ENCODE measurements at regions not wholly inside any gene's neighbourhood (a gene's known extent, or its start where the extent isn't known, plus 50 kb on each side); places are given as distances from the start of the nearest gene placed in this dataset.
"Not testable (repeated sequence)": the region's sequence is repeated elsewhere in the genome, so short reads cannot be mapped to it uniquely, and the experiment has no call there.

DNA sequence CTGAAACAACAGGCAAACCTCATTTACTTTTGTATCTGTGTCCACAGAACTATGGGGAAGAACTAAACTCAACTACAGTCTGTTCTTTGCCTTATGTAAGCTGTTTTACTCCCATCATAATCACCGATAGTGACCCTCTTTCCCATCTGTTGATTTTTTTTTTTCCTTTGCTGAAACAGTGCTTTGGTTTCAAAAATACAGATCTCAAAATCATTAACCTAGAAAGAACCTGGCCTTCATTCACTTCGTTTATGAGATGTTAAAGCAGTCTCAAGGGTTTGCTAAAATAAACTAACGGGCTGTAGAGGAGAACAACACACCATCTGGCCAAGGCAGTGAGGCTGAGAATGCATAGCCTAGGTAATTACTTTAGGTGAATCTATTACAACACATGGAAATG, 706.6 kb upstream of the ZNF608 start:
- no peak for DNase-seq

DNA sequence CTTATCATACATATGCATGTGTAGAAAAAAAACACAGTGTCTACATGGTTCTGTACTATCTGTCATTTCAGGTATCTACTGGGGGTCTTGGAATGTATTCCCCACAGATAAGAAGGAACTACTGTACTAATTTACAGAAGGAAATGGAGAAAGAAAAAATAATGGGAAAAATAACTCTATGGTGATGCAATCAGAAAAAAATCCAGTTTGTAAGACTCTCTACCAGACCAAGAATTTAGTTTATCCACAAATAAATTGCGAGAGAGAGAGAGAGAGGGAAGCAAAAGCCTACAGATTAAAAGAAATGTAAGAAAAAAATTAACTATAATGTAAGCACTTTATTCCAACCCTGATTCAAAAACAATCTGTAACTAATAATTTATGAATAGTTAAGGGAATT, 708.6 kb upstream of the ZNF608 start:
- DNase-seq = no peak

DNA sequence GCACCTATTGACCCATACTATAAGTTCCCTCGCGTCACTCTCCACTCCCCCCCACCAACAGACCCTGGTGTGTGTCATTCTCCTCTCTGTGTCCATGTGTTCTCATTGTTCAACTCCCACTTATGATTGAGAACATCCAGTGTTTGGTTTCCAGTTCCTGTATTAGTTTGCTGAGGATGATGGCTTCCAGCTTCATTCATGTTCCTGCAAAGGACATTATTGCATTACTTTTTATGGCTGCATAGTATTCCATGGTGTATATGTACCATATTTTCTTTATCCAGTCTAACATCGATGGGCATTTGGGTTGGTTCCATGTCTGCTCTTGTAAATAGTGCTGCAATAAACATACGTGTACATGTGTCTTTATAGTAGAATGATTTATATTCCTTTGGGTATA, 709.6 kb upstream of the ZNF608 start:
- not testable (repeated sequence) for DNase-seq

DNA sequence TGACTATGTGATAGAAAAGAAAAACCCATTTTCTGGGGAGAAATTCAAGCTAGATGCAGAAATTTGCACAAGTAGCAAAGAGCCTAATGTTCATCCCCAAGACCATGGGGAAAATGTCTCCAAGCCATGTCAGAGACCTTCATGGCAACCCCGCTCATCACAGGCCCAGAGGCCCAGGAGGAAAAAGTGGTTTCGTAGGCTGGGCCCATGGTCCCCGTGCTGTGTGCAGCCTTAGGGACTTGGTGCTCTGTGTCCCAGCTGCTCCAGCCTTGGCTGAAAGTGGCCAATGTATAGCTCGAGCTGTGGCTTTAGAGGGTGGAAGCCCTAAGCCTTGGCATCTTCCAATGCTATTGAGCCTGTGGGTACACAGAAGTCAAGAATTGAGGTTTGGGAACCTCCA, 711.2 kb upstream of the ZNF608 start:
- no peak for DNase-seq

DNA sequence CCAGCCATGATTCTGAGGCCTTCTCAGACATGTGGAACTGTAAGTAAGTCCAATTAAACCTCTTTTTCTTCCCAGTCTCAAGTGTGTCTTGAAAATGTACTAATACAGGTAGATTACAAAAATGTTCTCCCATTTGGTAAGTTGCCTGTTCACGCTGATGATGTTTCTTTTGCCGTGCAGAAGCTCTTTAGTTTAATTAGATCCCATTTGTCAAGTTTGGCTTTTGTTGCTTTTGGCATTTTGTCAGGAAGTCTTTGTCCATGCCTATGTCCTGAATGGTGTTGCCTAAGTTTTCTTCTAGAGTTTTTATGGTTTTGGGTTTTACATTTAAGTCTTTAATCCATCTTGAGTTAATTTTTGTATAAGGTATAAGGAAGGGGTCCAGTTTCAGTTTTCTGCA, 712.5 kb upstream of the ZNF608 start:
- DNase-seq = not testable (repeated sequence)

DNA sequence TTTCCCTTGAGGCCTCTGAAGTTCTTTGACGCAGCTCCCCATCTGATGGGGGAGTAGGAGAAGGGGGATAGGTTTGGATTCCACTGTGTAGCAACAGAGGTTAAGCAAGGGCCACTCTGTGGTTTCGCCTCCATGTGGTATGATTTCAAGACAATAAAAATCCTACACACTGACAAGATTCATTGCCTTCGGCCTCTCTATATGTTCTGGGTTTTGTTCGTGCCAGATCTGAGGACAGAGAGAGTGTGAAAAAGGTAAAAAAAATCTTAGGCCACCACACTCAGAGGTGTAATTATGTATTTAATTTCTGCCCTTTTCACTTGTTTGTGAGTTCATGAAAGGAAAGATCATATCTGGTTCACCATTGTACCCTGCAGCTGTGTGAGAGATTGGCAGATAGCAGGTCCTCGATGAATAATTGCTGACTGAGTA, 715.2 kb upstream of the ZNF608 start:
- DNase-seq = no peak

DNA sequence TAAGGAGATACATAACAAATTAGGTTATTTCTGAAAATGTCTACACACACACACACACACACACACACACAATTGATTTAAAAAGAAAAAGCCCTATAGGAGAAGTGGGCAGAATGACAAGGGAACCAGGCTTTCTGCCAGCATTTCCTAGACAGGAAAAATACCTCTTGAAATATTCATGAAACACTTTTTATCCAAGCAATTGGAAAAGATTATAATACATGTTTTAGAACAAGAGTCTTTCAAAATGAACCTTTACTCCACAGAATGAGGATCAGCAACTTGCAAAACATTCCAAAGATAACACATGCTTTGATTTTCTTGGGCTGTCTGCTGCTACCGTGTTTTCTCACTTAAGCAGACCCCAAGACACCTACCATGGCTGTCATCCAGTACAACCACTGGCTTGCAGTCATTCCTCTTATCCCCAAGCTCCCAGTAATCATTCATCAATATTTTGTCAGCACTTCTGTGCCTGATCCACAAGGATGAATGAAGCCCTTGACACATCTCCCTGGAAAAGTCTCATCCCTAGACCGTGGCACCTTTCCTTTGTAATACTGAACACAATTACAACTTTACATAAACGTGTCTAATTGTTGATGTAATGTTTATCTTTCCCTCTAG, 717.1 kb upstream of the ZNF608 start:
- DNase-seq = no peak

DNA sequence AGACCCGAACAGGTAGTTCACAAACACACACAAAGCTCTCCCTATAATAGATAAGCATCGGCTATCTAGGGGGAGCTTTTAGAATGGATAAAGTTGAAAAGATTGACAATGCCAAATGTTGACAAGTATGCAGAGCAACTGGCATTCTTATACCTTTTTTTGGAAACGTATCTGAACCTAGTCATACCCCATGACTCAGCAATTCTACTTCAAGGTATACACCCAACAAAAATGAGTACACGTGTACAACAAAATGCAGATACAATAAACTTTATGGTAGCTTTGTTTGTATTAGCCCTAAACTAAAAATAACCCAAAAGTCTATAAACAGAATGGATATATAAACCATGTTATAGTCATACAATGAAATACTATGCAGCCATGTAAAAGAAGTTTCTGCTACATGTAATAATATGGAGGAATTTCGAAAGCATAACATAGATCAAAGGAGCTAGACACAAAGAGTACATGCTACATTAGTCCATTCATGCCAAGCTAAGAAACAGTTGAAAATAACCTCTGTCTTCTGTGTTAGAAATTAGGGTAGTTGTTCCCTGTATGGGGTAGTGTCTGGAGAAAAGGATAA, 718.5 kb upstream of the ZNF608 start:
- DNase-seq = no peak

DNA sequence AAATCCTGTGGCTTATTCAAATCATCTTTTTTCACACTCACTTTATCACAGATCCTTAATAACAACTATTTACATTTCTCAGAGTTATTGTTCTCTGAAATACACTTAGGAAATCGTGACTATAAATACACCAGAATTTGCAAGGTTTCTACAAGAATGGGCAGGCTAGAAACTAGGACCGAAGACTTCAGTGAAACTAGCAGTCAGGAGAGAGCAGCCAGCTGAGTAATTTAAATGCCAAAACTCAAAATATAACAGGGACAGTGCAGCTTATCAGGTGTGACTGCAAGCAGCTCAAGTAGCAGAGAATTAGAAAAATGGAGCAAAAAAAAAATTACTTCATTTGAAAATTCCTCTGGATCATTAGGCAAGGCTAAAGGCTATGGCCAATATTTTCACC, 719.3 kb upstream of the ZNF608 start:
- DNase-seq = no peak

DNA sequence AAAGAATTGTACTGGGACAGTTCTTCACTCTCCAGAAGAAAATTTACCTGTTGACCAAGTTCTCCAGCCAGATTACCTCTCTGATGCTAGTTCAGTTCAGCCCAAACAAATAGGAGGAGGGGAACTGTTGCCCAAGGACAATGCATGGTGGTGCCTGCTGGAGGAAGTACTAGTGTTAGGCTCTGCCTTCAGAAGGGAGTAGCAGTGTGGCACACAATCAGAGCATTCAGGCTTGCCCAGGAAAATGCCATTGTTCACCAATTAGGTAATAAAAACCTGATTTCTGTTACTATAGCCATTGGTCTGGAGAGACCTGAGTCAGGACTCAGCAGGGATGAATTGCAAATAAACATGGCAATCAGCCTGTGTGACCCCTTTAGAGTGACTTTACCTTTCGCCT, 720.8 kb upstream of the ZNF608 start:
- DNase-seq = no peak

DNA sequence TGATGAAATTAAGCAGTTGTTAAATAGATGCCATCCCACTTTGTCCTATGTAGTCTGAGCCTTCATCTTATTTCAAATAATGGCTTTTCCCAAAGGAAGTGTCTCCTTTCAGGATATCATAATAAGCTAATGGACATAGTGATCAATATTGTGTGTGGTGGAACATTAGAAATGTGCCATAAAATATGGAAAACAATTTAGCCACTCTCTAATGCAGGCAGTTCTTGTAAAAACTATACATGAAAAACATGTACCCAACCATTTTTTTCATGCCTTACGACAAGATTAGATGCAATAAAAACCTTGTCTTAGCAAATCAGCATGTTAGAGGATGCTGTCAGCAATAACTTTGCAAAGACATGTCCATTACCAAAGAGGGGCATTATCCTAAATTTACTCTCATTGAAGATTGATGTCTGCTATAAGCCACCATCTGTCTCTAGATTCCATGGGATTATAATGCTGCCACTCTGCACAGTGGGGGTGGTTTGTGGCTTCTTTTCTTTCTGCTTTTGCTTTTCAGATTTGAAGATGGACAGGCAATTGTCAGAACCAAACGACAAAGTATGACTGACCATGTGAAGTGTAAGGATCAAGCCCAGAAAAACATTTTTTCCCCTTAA, 724.0 kb upstream of the ZNF608 start:
- no peak for DNase-seq

DNA sequence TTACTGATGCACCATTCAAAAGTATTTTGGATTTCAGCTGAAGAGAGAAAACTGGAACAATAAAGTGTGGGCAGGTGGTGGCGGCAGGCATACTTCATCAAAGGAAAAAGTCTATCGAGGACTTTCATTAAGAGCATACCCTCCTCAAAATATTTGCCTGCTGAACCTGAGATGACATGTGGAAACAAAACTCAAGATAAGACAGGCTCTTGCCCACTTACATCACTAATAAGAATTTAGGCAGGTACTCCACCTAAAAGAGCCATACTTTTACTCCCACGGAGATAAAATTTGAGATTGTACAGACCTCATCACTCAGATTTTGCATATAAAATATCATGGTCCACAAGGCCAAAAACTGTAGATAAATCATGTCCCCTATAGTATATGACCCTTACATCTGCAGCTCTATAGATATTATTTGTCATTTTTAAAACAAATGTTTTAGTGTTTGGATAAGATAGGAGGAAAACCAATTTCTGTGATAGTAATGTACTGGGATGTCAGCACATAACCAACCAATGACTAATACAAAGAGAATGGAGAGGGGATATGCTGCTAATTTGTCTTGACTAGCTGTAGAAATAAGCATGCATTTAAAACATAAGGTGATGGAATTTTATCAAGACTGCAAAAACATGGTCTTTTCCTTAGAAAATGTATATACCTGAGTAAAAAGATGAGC, 730.6 kb upstream of the ZNF608 start:
- DNase-seq = no peak

DNA sequence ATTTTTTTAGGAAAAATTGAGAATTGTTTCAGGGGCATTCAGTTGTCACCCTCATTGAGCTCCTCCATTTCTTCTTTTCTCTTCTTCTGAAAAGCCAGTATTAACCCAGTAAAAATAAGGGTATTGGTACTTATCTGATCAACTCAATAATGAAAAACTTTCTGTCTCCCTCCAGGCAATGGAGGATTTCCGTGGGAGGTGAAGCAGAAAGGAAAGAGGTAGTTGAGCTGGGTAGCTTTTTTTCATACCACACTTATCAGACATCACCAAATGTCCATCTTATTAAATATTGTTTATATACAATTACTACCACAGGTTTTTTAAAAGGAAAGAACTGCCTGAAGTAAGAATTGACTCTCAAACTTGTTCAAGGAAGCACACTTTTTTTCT, 731.1 kb upstream of the ZNF608 start:
- no peak for DNase-seq

DNA sequence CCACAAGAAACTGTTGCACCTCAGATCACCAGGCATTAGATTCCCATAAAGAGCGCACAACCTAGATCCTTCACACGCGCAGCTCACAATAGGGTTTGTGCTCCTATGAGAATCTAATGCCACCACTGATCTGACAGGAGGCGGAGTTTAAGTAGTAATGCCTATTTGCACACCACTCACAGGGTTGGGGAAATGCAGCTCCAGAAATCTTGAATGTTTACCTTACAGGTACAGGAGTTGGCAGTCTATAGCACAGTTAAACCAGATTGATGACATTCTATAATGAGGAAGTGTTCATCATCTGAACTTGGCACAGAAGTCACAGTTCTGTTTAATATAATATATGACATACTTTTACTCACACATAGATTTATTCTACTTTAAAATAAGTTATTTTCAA, 732.2 kb upstream of the ZNF608 start:
- no peak for DNase-seq

DNA sequence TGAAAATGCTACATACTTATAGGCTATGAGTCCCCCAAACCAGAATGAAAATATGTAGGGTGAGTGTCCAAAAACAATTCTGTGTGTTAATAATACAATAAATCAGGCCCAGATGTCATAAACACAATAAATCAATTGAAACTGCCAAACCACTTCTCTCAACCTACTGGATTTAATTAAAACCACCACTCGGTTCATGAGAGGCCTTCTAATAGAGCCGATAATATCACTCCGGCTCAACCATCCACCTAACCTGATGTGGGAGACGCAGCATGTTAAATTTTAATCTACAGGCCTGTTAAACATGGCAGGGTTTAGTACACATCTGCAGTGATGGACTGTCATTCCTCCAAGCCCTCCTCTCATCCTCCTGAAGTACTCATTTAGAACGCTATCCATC, 734.5 kb upstream of the ZNF608 start:
- DNase-seq = no peak

DNA sequence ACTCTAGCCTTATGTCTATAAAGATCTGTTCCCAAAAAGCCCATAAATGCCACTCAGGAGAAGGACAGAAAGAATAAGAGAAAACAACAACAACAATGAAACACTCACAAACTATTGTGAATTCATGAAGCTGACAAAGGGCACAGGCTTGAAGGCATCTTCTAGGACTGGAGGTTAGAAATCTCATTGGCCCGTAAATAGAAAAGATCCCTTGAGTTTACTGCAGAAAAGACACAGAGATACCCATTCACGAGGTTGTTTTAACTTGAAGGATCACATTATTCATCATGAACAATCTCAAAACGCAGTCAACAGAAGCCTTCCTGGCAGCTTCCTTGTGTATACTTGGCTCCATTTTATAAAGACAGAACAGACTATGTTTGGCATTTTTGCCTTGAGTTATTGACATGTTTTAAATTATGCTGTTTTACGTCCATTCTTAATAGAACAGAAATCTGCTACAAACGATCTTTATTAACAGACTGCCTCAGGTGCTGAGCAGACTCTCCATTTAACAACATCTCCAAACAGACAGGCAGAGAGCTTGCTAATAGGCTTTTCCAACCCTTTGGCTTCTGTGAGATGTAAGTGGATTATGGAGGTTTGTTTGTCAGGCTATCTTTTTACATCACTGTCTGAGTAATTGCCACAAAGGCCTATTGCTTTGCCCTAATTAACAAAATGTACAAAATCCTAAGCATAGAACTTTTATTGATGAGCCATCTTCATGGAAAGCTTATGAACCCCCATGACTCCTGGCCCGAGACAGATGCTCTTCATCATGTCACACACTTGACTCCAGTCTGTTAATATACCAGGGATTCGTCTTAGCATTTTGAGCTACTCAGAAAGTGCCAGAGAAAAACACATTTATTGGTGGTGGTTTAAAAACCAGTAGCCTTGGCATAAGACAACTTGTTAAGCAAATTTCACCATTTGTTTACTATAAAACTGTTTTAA, 735.3 kb upstream of the ZNF608 start:
- DNase-seq = no peak

DNA sequence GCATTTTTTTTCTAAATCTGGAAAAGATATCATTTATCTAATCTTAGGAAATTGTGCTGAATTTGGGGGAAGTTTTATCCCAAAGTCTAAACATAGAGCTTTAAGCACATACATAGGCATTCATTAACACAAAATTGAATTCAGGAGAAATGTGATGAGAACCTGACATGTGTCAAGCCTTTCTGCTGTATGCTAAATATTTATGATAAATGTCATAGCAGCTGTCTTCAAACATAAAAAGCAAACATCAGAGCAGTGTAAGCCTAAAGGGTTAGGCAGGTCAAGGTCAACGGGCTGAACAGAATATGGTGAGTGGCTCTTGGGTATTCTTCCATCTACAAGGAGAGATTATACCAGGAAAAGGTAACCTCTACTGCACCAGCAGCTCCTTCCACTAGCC, 737.2 kb upstream of the ZNF608 start:
- no peak for DNase-seq

DNA sequence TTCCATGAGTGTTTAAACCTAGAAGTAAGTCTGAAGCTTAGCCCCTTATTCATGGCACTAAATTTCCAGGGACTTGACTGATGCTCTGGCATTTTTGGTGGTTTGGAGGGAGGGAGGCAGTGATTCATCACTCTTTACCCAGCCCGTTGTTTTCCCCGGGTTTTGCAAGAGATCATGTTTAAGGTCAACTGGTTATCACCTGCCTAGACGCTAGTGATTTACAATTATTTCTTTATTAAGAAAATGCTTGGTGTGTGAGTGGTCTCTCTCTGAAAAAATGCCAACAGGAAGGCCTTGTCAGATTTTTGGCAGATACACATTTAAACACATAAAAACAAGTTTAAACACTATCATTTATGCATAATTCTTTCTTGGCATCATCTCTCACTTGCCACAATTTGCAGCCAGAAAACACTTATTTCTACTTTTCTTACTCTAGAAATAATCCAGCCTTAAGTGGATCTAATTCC, 737.9 kb upstream of the ZNF608 start:
- no peak for DNase-seq

DNA sequence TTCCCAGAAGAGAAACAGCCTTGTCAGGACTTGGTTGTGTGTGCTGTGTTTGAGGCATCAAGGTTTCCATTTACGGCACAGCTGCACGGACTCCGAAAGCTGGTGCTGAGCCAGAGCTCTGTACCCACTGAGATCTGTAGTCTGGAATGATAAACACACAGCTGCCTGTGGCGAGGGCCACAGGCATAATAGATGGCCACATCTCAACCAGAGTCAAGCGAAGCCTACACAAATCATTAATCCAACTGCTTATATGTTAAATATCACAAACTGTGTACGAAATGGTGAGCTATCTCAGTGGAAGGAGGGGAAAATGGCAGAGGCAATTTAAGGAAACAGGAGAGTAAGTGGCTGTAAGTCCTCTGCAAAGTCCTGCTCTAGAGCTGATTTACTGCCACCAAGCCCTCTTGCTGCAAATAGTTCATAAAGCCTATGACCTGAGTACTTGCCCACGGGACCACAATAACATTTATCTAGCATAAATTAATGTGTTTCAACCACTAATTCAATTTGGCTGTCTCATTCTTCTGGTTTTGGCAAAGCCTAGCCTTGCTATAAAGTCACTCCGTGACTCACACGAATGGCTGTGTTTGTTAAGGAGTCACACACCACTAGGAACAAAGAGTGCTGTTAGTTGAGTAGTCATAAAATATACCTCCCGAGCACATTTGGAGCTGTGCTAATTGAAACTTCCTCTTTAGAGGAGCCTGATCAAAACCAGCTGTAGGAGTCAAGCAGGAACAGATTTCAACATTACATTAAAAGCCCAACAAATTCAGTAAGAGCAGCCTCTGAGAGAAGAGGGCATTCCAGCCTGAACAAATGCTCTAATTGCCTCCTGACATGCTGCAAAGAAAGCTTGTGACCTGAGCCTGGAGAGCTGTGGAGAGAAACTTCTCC, 738.6 kb upstream of the ZNF608 start:
- no peak for DNase-seq

DNA sequence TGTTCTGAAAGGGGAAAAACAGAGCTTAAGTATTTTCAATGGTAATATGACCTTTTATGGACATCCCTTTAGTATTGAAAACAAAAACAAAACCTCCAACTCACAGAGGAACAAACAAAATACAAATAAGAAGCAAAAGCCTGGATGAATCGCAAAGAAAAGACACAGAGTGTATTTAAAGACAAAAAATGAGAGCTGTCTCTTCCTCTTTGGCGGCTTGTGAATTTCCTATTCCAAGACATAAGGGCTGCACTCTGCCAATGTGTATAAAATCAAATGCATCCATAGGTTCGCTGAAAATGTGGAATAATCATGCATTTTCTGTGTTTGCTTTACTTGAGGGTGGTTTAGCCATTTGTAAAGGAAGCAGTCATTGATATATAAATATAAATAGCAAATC, 739.3 kb upstream of the ZNF608 start:
- no peak for DNase-seq

DNA sequence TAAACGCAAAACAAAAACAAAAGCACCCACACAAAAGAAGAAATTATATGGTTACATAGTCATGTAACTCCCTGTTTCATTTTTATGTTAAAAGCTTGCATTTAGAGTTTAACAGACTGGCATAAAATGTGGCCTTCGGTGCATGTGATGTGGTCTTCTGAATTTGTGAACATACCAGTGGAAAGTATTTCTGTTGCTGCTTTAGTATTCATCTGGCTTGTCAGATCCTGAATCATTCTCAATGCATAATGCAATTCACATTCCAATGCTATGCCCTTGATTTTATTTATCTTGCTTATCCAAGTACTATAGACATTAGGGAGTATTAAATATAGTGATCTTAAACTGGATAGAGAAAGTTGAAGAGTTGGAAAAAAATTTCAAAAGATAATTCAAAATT, 740.2 kb upstream of the ZNF608 start:
- DNase-seq = no peak

DNA sequence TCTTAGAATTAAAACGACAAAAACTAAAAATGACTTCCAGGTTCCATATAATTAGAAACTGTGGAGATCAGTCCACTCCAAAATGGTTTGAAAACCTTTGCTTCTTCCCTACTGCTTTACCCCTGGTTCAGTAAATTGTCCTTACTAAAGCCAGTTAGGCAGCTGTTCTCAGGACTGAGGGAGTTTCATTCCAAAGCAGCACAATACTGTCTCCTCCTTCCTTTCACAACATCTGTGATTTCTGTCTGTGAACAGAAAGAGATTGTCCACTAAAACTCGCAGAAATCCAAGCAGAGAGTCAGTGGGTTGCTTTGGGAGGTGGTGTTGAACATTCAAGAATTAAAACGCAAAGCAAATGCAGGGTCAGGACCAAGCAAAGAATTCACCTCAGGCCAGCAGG, 740.8 kb upstream of the ZNF608 start:
- no peak for DNase-seq
